ENCODE measurements at regions not wholly inside any gene's neighbourhood (a gene's known extent, or its start where the extent isn't known, plus 50 kb on each side); places are given as distances from the start of the nearest gene placed in this dataset.

GRCh38 chr11:111123463-111124398 lies 121.8 kb upstream of the POU2AF2 start:
- TF ChIP-seq CTCF (IDR thresholded peaks at IDR 0.05) (no peak), POLR2A (IDR thresholded peaks at IDR 0.05) (no peak), EP300 (IDR thresholded peaks at IDR 0.05) (no peak)

Data from upper lobe of left lung (tissue), 4 donors.